OCI-M1 (cell line): ENCODE measurements at regions not wholly inside any gene's neighbourhood (a gene's known extent, or its start where the extent isn't known, plus 50 kb on each side); places are given as distances from the start of the nearest gene placed in this dataset.

Source experiments
- DNase-seq: peaks from one replicate; lab custom pipeline; 2025; lab: John Stamatoyannopoulos, UW

- DNase-seq, result no peak
Observed at GRCh38 chrX:39406799-39407198, 605.5 kb downstream of the MID1IP1 start.

GRCh38 chrX:39409246-39409917, 608.1 kb downstream of the MID1IP1 start:
- DNase-seq, result no peak

GRCh38 chrX:39414290-39414854, 613.1 kb downstream of the MID1IP1 start:
- DNase-seq, result no peak

- no peak for DNase-seq
Observed at GRCh38 chrX:39416547-39417260, 615.4 kb downstream of the MID1IP1 start.

- DNase-seq, result no peak
Observed at GRCh38 chrX:39418254-39418704, 617.0 kb downstream of the MID1IP1 start.

GRCh38 chrX:39418731-39419638, 617.7 kb downstream of the MID1IP1 start:
- no peak for DNase-seq

GRCh38 chrX:39421006-39421405, 619.7 kb downstream of the MID1IP1 start:
- no peak for DNase-seq

GRCh38 chrX:39425124-39425806, 624.0 kb downstream of the MID1IP1 start:
- DNase-seq, result no peak

GRCh38 chrX:39426101-39426500, 624.8 kb downstream of the MID1IP1 start:
- no peak for DNase-seq

GRCh38 chrX:39427492-39427891, 626.2 kb downstream of the MID1IP1 start:
- no peak for DNase-seq

GRCh38 chrX:39427906-39428305, 626.6 kb downstream of the MID1IP1 start:
- no peak for DNase-seq

GRCh38 chrX:39430551-39430950, 629.3 kb downstream of the MID1IP1 start:
- DNase-seq, result no peak

- no peak for DNase-seq
Observed at GRCh38 chrX:39431893-39432292, 630.6 kb downstream of the MID1IP1 start.

GRCh38 chrX:39434671-39435070, 633.4 kb downstream of the MID1IP1 start:
- peak; percentile 66 for DNase-seq

- DNase-seq, result peak; percentile 62
Observed at GRCh38 chrX:39436538-39436937, 635.3 kb downstream of the MID1IP1 start.

- DNase-seq, result no peak
Observed at GRCh38 chrX:39437670-39438441, 636.6 kb downstream of the MID1IP1 start.

GRCh38 chrX:39438603-39439602, 637.6 kb downstream of the MID1IP1 start:
- DNase-seq, result peak; percentile 20

- DNase-seq, result peak; percentile 85
Observed at GRCh38 chrX:39439906-39440798, 638.9 kb downstream of the MID1IP1 start.
